OCI-LY3 (cell line): ENCODE measurements at regions not wholly inside any gene's neighbourhood (a gene's known extent, or its start where the extent isn't known, plus 50 kb on each side); places are given as distances from the start of the nearest gene placed in this dataset.

ENCODE experiments used
- H2AFZ ChIP-seq: fragments of 200-600, 300-600 bp; shearing (Covaris generic); 2 replicates; pipeline ENCODE4 v1.6.0; 2014; ENCODE audit warnings: antibody characterized with exemption, low read depth, low read length
- H3K27ac ChIP-seq: fragments of 200-600, 300-600 bp; sonication (generic); 2 replicates; pipeline ENCODE4 v1.5.1; 2014; ENCODE audit warnings: mild to moderate bottlenecking, low read length, moderate library complexity, mixed read lengths
- H3K27me3 ChIP-seq: fragments of 200-600, 300-600 bp; sonication (generic); 2 replicates; pipeline ENCODE4 v1.6.1; 2014; ENCODE audit warnings: low read depth, low read length, mixed read lengths
- H3K36me3 ChIP-seq: fragments of 200-600, 300-600 bp; sonication (generic); replicated peaks from 2 replicates; pipeline ENCODE3; 2014; ENCODE audit warnings: low read depth, low read length, mixed read lengths
- H3K4me1 ChIP-seq: fragments of 300-600, 200-600 bp; sonication (generic); 2 replicates; pipeline ENCODE4 v1.6.1; 2014; ENCODE audit warnings: low read length, mixed read lengths
- H3K4me2 ChIP-seq: fragments of 200-600, 300-600 bp; sonication (generic); 2 replicates; pipeline ENCODE4 v1.6.1; 2014; ENCODE audit warnings: low read length, mixed read lengths
- H3K4me3 ChIP-seq: fragments of 300-600, 200-600 bp; sonication (generic); 2 replicates; pipeline ENCODE4 v1.5.1; 2014; ENCODE audit warnings: antibody characterized with exemption, mild to moderate bottlenecking, low read length, moderate library complexity
- H3K79me2 ChIP-seq: fragments of 300-600, 200-600 bp; shearing (Covaris generic); 2 replicates; pipeline ENCODE4 v1.6.1; 2014; ENCODE audit warnings: mild to moderate bottlenecking, low read length, mixed read lengths
- H3K9ac ChIP-seq: fragments of 300-600, 200-600 bp; shearing (Covaris generic); 2 replicates; pipeline ENCODE4 v1.6.0; 2014; ENCODE audit warnings: mild to moderate bottlenecking, low read length, moderate library complexity
- H3K9me3 ChIP-seq: fragments of 200-600, 300-600 bp; shearing (Covaris generic); 2 replicates; pipeline ENCODE4 v1.6.1; 2014; ENCODE audit warnings: low read length, mixed read lengths; ENCODE audit not compliant: insufficient read depth
- H4K20me1 ChIP-seq: fragments of 200-600, 300-600 bp; sonication (generic); 2 replicates; pipeline ENCODE4 v1.6.1; 2016; ENCODE audit warnings: low read length, mixed read lengths; ENCODE audit not compliant: insufficient read depth
- CTCF ChIP-seq: fragments of 200-600, 300-600 bp; sonication (generic); IDR thresholded peaks from 2 replicates; pipeline ENCODE4 v1.5.1; 2014; ENCODE audit warnings: antibody characterized with exemption, low read length, low read depth
- EZH2phosphoT487 ChIP-seq: fragments of 200-600 bp; shearing (Covaris generic); IDR thresholded peaks from 2 replicates; pipeline ENCODE4 v1.6.1; 2018; ENCODE audit warnings: antibody characterized with exemption, mixed run types, low read depth

- Histone ChIP-seq H3K79me2 (no peaks in the 10 kb centered on the region), H3K9me3 (no peaks in the 10 kb centered on the region), H3K27ac (no peak overlapping the region), H4K20me1 (no peaks in the 10 kb centered on the region), H3K27me3 (peaks cover 18% of the 10 kb centered on the region; the same call in 1 of the 2 replicates), H3K4me3 (no peak overlapping the region), H3K4me2 (no peak overlapping the region), H3K4me1 (no peaks in the 10 kb centered on the region), H3K9ac (no peak overlapping the region), H2AFZ (no peak overlapping the region), H3K36me3 (no peaks in the 10 kb centered on the region)
- TF ChIP-seq EZH2phosphoT487 (no peak), CTCF (no peak)
Measured at GRCh38 chr12:115847398-115847797, 430.1 kb downstream of the MED13L start.

- no peaks in the 10 kb centered on the region for H3K79me2 ChIP-seq
- H3K4me1 ChIP-seq, result no peaks in the 10 kb centered on the region
- H3K4me2 ChIP-seq, result no peak overlapping the region
- H3K27me3 ChIP-seq, result peaks cover 22% of the 10 kb centered on the region; the same call in 1 of the 2 replicates
- no peak overlapping the region for H2AFZ ChIP-seq
- no peaks in the 10 kb centered on the region for H3K36me3 ChIP-seq
- H3K9ac ChIP-seq, result no peak overlapping the region
- no peak overlapping the region for H3K4me3 ChIP-seq
- no peaks in the 10 kb centered on the region for H3K9me3 ChIP-seq
- no peak overlapping the region for H3K27ac ChIP-seq
- H4K20me1 ChIP-seq, result no peaks in the 10 kb centered on the region
- TF ChIP-seq CTCF (no peak), EZH2phosphoT487 (no peak)
Measured at GRCh38 chr12:115846516-115846915, 431.0 kb downstream of the MED13L start.

- H3K27me3 ChIP-seq, result peaks cover 17% of the 10 kb centered on the region; the same call in 1 of the 2 replicates
- H3K4me1 ChIP-seq, result no peaks in the 10 kb centered on the region
- no peak overlapping the region for H3K9ac ChIP-seq
- no peak overlapping the region for H3K4me3 ChIP-seq
- TF ChIP-seq EZH2phosphoT487 (no peak), CTCF (no peak)
- H3K36me3 ChIP-seq, result no peaks in the 10 kb centered on the region
- no peak overlapping the region for H2AFZ ChIP-seq
- no peaks in the 10 kb centered on the region for H3K79me2 ChIP-seq
- H3K4me2 ChIP-seq, result no peak overlapping the region
- no peaks in the 10 kb centered on the region for H4K20me1 ChIP-seq
- no peak overlapping the region for H3K27ac ChIP-seq
- no peaks in the 10 kb centered on the region for H3K9me3 ChIP-seq
Measured at GRCh38 chr12:115840159-115840558, 437.3 kb downstream of the MED13L start.

GRCh38 chr12:115838952-115839351, 438.5 kb downstream of the MED13L start:
- no peak overlapping the region for H3K27ac ChIP-seq
- TF ChIP-seq CTCF (no peak), EZH2phosphoT487 (no peak)
- H3K9me3 ChIP-seq, result no peaks in the 10 kb centered on the region
- no peaks in the 10 kb centered on the region for H3K36me3 ChIP-seq
- no peaks in the 10 kb centered on the region for H4K20me1 ChIP-seq
- H3K4me2 ChIP-seq, result no peak overlapping the region
- H3K79me2 ChIP-seq, result no peaks in the 10 kb centered on the region
- no peak overlapping the region for H3K4me3 ChIP-seq
- H2AFZ ChIP-seq, result no peak overlapping the region
- H3K27me3 ChIP-seq, result peaks cover 17% of the 10 kb centered on the region; the same call in 1 of the 2 replicates
- H3K9ac ChIP-seq, result no peak overlapping the region
- H3K4me1 ChIP-seq, result no peaks in the 10 kb centered on the region
